Neural progenitor cell (in vitro differentiated cells): ENCODE measurements at regions not wholly inside any gene's neighbourhood (a gene's known extent, or its start where the extent isn't known, plus 50 kb on each side); places are given as distances from the start of the nearest gene placed in this dataset.

Experiments used
- DNase-seq: peaks from one replicate; pipeline ENCODE4 v3.0.0-alpha.2; 2016; ENCODE audit warnings: low spot score
- H2AFZ ChIP-seq: fragments of 200-600 bp; sonication (generic); replicated peaks from 2 replicates; pipeline ENCODE4 v1.6.1; 2016; ENCODE audit warnings: antibody characterized with exemption
- H3F3A ChIP-seq: fragments of 200-600 bp; sonication (generic); 2 replicates; pipeline ENCODE4 v1.6.1; 2016; ENCODE audit warnings: antibody characterized with exemption, low read depth
- H3K27ac ChIP-seq: fragments of 200-600 bp; sonication (generic); 2 replicates; pipeline ENCODE4 v1.5.1; 2016; ENCODE audit warnings: mild to moderate bottlenecking
- H3K27me3 ChIP-seq: fragments of 200-600 bp; sonication (generic); 2 replicates; pipeline ENCODE4 v1.6.1; 2016; ENCODE audit warnings: mild to moderate bottlenecking, moderate library complexity
- H3K36me3 ChIP-seq: fragments of 200-600 bp; sonication (generic); 2 replicates; pipeline ENCODE4 v1.5.1; 2016
- H3K4me1 ChIP-seq: fragments of 200-600 bp; sonication (generic); 2 replicates; pipeline ENCODE4 v1.6.1; 2016; ENCODE audit warnings: mixed run types
- H3K4me2 ChIP-seq: fragments of 200-600 bp; sonication (generic); 2 replicates; pipeline ENCODE4 v1.6.1; 2016
- H3K4me3 ChIP-seq: fragments of 200-600 bp; sonication (generic); 2 replicates; pipeline ENCODE4 v1.5.1; 2016
- H3K79me2 ChIP-seq: fragments of 200-600 bp; sonication (generic); 2 replicates; pipeline ENCODE4 v1.6.1; 2016; ENCODE audit warnings: low read depth
- H3K9ac ChIP-seq: fragments of 200-600 bp; sonication (generic); 2 replicates; pipeline ENCODE4 v1.6.1; 2016
- H3K9me3 ChIP-seq: fragments of 200-600 bp; sonication (generic); 2 replicates; pipeline ENCODE4 v1.5.1; 2016; ENCODE audit warnings: low read depth
- H4K20me1 ChIP-seq: fragments of 200-600 bp; sonication (generic); 2 replicates; pipeline ENCODE4 v1.6.1; 2016; ENCODE audit warnings: low read depth
- H3K27ac Mint-ChIP-seq: 3 replicates; pipeline ENCODE4 v1.8.0; 2021; ENCODE audit warnings: mixed read lengths
- H3K27me3 Mint-ChIP-seq: 2 replicates; pipeline ENCODE4 v1.8.0; 2022; ENCODE audit warnings: low read depth, mild to moderate bottlenecking, inconsistent platforms, moderate library complexity, mixed read lengths; ENCODE audit not compliant: insufficient read depth
- H3K36me3 Mint-ChIP-seq: 3 replicates; pipeline ENCODE4 v1.8.0; 2021; ENCODE audit warnings: mixed read lengths
- H3K4me1 Mint-ChIP-seq: 3 replicates; pipeline ENCODE4 v1.8.0; 2021; ENCODE audit warnings: mixed read lengths
- H3K4me3 Mint-ChIP-seq: 3 replicates; pipeline ENCODE4 v1.8.0; 2021; ENCODE audit warnings: mild to moderate bottlenecking, moderate library complexity, mixed read lengths
- H3K9me3 Mint-ChIP-seq: 3 replicates; pipeline ENCODE4 v1.8.0; 2020; ENCODE audit warnings: mixed read lengths
- CTCF ChIP-seq: fragments of 200-600 bp; sonication (generic); IDR thresholded peaks from 2 replicates; pipeline ENCODE4 v1.5.1; 2017; ENCODE audit warnings: antibody characterized with exemption, mild to moderate bottlenecking
- EZH2 ChIP-seq: fragments of 200-600 bp; sonication (generic); IDR thresholded peaks from 2 replicates; pipeline ENCODE4 v1.6.1; 2017; ENCODE audit warnings: antibody characterized with exemption, mild to moderate bottlenecking, moderate library complexity
- EZH2phosphoT487 ChIP-seq: fragments of 200-600 bp; sonication (generic); IDR thresholded peaks from 2 replicates; pipeline ENCODE4 v1.6.1; 2017; ENCODE audit warnings: antibody characterized with exemption

DNA sequence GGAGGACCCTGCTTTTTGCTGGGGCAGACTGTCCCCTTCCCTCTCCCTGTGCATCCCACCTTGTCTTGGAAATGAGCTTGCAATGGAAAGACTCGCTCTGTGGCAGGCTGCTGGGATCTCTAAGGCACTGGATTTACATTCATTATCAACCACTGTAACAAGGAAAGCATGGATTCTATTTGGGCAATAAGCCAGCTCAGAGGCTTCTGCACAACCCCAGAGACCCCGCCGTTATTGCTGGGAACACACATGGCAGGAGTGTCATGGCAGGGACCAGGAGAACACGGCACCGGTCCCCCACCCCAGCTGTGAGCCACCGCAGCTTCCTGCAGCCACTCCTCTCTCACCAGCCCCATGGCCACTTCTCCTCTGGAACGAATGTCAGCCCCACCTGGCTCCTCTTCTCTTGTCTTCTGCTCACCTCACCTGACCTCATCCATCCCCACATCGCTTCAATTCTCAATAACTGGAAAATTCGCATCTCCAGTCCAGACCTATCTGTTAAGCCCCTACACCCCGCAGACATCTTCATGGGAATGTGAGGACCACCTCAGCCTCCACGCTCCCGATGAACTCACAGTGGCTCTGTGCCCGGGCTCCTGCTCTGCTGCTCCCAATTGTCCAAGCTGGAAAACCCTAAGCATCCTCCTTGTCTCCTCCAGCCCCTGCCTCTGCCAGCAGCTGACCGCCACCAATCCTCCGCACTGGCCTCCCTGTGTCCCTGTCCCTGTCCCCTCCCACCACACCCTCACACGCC lies 181.5 kb downstream of the USP12 start:
- Histone ChIP-seq H3K4me3 (no peak overlapping the region), H3K9ac (no peak overlapping the region), H3K4me2 (no peak overlapping the region), H2AFZ (no peak overlapping the region), H3K79me2 (no peaks in the 10 kb centered on the region), H3K4me1 (no peaks in the 10 kb centered on the region), H3K27ac (no peak overlapping the region), H3K27me3 (no peaks in the 10 kb centered on the region), H3K9me3 (no peaks in the 10 kb centered on the region), H3K36me3 (no peaks in the 10 kb centered on the region), H4K20me1 (no peaks in the 10 kb centered on the region), H3F3A (no peaks in the 10 kb centered on the region)
- DNase-seq, result no peak
- H3K27me3 Mint-ChIP-seq, result peaks cover 7% of the 10 kb centered on the region
- H3K9me3 Mint-ChIP-seq, result no peaks in the 10 kb centered on the region
- H3K4me3 Mint-ChIP-seq, result no peak overlapping the region
- H3K27ac Mint-ChIP-seq, result no peak overlapping the region
- H3K4me1 Mint-ChIP-seq, result no peaks in the 10 kb centered on the region
- TF ChIP-seq CTCF (no peak), EZH2 (no peak), EZH2phosphoT487 (no peak)
- no peaks in the 10 kb centered on the region for H3K36me3 Mint-ChIP-seq

- H3K9me3 Mint-ChIP-seq, result no peaks in the 10 kb centered on the region
Observed at GRCh38 chr13:26989261-26989956, 182.2 kb downstream of the USP12 start.

GRCh38 chr13:26988059-26988769 lies 183.4 kb downstream of the USP12 start:
- Histone ChIP-seq H4K20me1 (no peaks in the 10 kb centered on the region), H3K36me3 (no peaks in the 10 kb centered on the region), H3K4me2 (no peak overlapping the region), H3F3A (no peaks in the 10 kb centered on the region), H3K79me2 (no peaks in the 10 kb centered on the region), H2AFZ (no peak overlapping the region), H3K27ac (no peak overlapping the region), H3K9me3 (no peaks in the 10 kb centered on the region), H3K4me3 (no peak overlapping the region), H3K27me3 (no peaks in the 10 kb centered on the region), H3K4me1 (no peaks in the 10 kb centered on the region), H3K9ac (no peak overlapping the region)
- no peak for DNase-seq
- no peak overlapping the region for H3K4me3 Mint-ChIP-seq
- H3K27ac Mint-ChIP-seq, result no peak overlapping the region
- no peaks in the 10 kb centered on the region for H3K36me3 Mint-ChIP-seq
- H3K9me3 Mint-ChIP-seq, result no peaks in the 10 kb centered on the region
- peaks cover 7% of the 10 kb centered on the region for H3K27me3 Mint-ChIP-seq
- peaks cover 4% of the 10 kb centered on the region for H3K4me1 Mint-ChIP-seq
- no peak for TF ChIP-seq EZH2phosphoT487
- TF ChIP-seq EZH2, result no peak
- no peak for TF ChIP-seq CTCF

More at GRCh38 chr13:26989261-26989956, 182.2 kb downstream of the USP12 start:
- no peaks in the 10 kb centered on the region for H3K36me3 ChIP-seq
- H3K4me2 ChIP-seq, result no peak overlapping the region
- H4K20me1 ChIP-seq, result no peaks in the 10 kb centered on the region
- no peaks in the 10 kb centered on the region for H3K4me1 ChIP-seq
- no peaks in the 10 kb centered on the region for H3K27me3 ChIP-seq
- Mint-ChIP-seq H3K27ac (no peak overlapping the region), H3K4me3 (no peak overlapping the region), H3K27me3 (peaks cover 7% of the 10 kb centered on the region), H3K4me1 (no peaks in the 10 kb centered on the region), H3K36me3 (no peaks in the 10 kb centered on the region)
- H2AFZ ChIP-seq, result no peak overlapping the region
- H3F3A ChIP-seq, result no peaks in the 10 kb centered on the region
- H3K79me2 ChIP-seq, result no peaks in the 10 kb centered on the region
- no peak for DNase-seq
- H3K4me3 ChIP-seq, result no peak overlapping the region
- no peak overlapping the region for H3K9ac ChIP-seq
- no peak overlapping the region for H3K27ac ChIP-seq
- no peaks in the 10 kb centered on the region for H3K9me3 ChIP-seq
- TF ChIP-seq CTCF (no peak), EZH2phosphoT487 (no peak), EZH2 (no peak)
